ENCODE measurements at regions not wholly inside any gene's neighbourhood (a gene's known extent, or its start where the extent isn't known, plus 50 kb on each side); places are given as distances from the start of the nearest gene placed in this dataset.

DNA sequence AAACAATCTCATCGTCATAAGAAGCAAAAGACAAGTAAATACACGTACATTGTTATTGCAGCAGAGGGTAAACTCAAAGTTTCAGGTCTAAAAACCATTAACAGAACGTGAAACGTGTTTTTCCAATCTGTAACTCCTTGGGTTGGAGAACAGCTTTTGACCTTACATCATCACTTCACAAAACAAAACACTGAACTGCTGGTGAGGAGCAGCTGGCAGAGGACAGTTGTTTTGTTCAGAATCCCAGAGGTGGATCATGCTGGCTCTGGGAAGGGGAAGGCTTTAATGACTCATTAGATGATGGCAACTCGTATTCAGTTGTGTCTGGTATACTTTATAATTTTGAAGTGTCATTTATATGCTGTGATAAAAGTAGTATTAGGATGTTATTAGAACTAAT lies 923.0 kb upstream of the CELF2 start:
- Histone ChIP-seq H3K9me3 (ENCODE audit: control insufficient read depth in 4 of 4, low read length in 3 of 4) (no peaks in the 10 kb centered on the region), H3K27ac (ENCODE audit: low read depth in 1 of 2, low read length in 2 of 2) (no peak overlapping the region), H3K9ac (ENCODE audit: low read depth in 1 of 2, low read length in 2 of 2) (no peak overlapping the region), H3K4me3 (ENCODE audit: low read depth in 1 of 3, low read length in 3 of 3) (no peak overlapping the region), H3K36me3 (ENCODE audit: control insufficient read depth in 4 of 4, insufficient read depth in 3 of 4, low read depth in 1 of 4, low read length in 3 of 4) (no peaks in the 10 kb centered on the region), H3K4me1 (ENCODE audit: control insufficient read depth in 4 of 4, insufficient read depth in 4 of 4, low read length in 3 of 4) (no peaks in the 10 kb centered on the region), H3K27me3 (ENCODE audit: control insufficient read depth in 4 of 4, insufficient read depth in 4 of 4, low read length in 3 of 4) (no peaks in the 10 kb centered on the region)
- 48% methylated on average over 5 of the region's 5 CpGs for WGBS
- no peak for TF ChIP-seq RXRA (IDR thresholded peaks at IDR 0.05)
- TF ChIP-seq FOXA1 (IDR thresholded peaks at IDR 0.05), result no peak
- no peak for TF ChIP-seq GABPA (IDR thresholded peaks at IDR 0.05 in 1 of 2, conservative IDR thresholded peaks at IDR 0.05 in 1 of 2)
- TF ChIP-seq, protein P1, sequence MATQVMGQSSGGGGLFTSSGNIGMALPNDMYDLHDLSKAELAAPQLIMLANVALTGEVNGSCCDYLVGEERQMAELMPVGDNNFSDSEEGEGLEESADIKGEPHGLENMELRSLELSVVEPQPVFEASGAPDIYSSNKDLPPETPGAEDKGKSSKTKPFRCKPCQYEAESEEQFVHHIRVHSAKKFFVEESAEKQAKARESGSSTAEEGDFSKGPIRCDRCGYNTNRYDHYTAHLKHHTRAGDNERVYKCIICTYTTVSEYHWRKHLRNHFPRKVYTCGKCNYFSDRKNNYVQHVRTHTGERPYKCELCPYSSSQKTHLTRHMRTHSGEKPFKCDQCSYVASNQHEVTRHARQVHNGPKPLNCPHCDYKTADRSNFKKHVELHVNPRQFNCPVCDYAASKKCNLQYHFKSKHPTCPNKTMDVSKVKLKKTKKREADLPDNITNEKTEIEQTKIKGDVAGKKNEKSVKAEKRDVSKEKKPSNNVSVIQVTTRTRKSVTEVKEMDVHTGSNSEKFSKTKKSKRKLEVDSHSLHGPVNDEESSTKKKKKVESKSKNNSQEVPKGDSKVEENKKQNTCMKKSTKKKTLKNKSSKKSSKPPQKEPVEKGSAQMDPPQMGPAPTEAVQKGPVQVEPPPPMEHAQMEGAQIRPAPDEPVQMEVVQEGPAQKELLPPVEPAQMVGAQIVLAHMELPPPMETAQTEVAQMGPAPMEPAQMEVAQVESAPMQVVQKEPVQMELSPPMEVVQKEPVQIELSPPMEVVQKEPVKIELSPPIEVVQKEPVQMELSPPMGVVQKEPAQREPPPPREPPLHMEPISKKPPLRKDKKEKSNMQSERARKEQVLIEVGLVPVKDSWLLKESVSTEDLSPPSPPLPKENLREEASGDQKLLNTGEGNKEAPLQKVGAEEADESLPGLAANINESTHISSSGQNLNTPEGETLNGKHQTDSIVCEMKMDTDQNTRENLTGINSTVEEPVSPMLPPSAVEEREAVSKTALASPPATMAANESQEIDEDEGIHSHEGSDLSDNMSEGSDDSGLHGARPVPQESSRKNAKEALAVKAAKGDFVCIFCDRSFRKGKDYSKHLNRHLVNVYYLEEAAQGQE (IDR thresholded peaks at IDR 0.05), result no peak
- TF ChIP-seq, protein P2, sequence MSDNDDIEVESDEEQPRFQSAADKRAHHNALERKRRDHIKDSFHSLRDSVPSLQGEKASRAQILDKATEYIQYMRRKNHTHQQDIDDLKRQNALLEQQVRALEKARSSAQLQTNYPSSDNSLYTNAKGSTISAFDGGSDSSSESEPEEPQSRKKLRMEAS (IDR thresholded peaks at IDR 0.05), result no peak
- TF ChIP-seq YY1 (IDR thresholded peaks at IDR 0.05), result no peak
- TF ChIP-seq, protein P3, sequence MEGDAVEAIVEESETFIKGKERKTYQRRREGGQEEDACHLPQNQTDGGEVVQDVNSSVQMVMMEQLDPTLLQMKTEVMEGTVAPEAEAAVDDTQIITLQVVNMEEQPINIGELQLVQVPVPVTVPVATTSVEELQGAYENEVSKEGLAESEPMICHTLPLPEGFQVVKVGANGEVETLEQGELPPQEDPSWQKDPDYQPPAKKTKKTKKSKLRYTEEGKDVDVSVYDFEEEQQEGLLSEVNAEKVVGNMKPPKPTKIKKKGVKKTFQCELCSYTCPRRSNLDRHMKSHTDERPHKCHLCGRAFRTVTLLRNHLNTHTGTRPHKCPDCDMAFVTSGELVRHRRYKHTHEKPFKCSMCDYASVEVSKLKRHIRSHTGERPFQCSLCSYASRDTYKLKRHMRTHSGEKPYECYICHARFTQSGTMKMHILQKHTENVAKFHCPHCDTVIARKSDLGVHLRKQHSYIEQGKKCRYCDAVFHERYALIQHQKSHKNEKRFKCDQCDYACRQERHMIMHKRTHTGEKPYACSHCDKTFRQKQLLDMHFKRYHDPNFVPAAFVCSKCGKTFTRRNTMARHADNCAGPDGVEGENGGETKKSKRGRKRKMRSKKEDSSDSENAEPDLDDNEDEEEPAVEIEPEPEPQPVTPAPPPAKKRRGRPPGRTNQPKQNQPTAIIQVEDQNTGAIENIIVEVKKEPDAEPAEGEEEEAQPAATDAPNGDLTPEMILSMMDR (IDR thresholded peaks at IDR 0.05; ENCODE audit: low read depth, low read length, missing input control), result no peak
- no peak for DNase-seq (ENCODE audit: low spot score)

DNA sequence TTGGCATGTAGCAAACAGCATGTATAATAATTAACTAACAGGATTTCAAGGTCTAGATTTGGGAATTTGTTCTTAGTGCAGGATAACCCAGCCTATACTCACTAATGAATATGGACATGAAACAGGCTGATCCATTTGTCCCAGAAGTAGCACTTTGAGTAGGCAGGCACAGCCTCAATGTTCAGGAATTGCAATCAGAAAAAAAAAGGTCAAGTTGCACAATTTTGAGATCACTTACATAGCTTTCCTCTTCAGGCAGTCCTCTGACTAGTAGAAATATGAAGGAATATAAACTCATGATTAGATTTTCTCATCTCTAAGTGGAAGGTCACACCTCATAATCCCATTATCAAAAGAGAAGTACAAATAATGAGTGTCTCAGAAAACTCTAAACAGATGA lies 921.4 kb upstream of the CELF2 start:
- DNase-seq (ENCODE audit: low spot score), result no peak
- Histone ChIP-seq H3K27ac (ENCODE audit: low read depth in 1 of 2, low read length in 2 of 2) (no peak overlapping the region), H3K4me3 (ENCODE audit: low read depth in 1 of 3, low read length in 3 of 3) (no peak overlapping the region), H3K4me1 (ENCODE audit: control insufficient read depth in 4 of 4, insufficient read depth in 4 of 4, low read length in 3 of 4) (no peaks in the 10 kb centered on the region), H3K9ac (ENCODE audit: low read depth in 1 of 2, low read length in 2 of 2) (no peak overlapping the region), H3K27me3 (ENCODE audit: control insufficient read depth in 4 of 4, insufficient read depth in 4 of 4, low read length in 3 of 4) (no peaks in the 10 kb centered on the region), H3K36me3 (ENCODE audit: control insufficient read depth in 4 of 4, insufficient read depth in 3 of 4, low read depth in 1 of 4, low read length in 3 of 4) (no peaks in the 10 kb centered on the region), H3K9me3 (ENCODE audit: control insufficient read depth in 4 of 4, low read length in 3 of 4) (no peaks in the 10 kb centered on the region)
- TF ChIP-seq TAF1 (conservative IDR thresholded peaks at IDR 0.05), result no peak
- TF ChIP-seq EGR1 (IDR thresholded peaks at IDR 0.05; ENCODE audit: low read depth in 2 of 2), result no peak
- TF ChIP-seq FOXA1 (IDR thresholded peaks at IDR 0.05), result no peak
- no peak for TF ChIP-seq RXRA (IDR thresholded peaks at IDR 0.05)
- TF ChIP-seq, protein P1 (IDR thresholded peaks at IDR 0.05), result no peak
- no peak for TF ChIP-seq GABPA (IDR thresholded peaks at IDR 0.05 in 1 of 2, conservative IDR thresholded peaks at IDR 0.05 in 1 of 2)
- TF ChIP-seq HNF4A (conservative IDR thresholded peaks at IDR 0.05), result no peak
- no peak for TF ChIP-seq NR2F2 (IDR thresholded peaks at IDR 0.05)
